GM12878 (cell line): ENCODE measurements at regions not wholly inside any gene's neighbourhood (a gene's known extent, or its start where the extent isn't known, plus 50 kb on each side); places are given as distances from the start of the nearest gene placed in this dataset.

Experiments
- ATAC-seq: fragments of 200-7000 bp; cut with Tn5 transposase; 3 replicates; pipeline ENCODE4 v1.9.1; 2020; ENCODE audit warnings: mild to moderate bottlenecking, moderate library complexity
- BruUV-seq: library from RNA; stranded (reverse); fragments of 400-500 nt; replicated peaks from 2 replicates; lab custom pipeline; 2021; lab: Mats Ljungman, UMichigan
- CTCF ChIA-PET: fragments of 300-600 bp; sonication (Branson Sonifier 250); formaldehyde crosslinking; extraction: SDS; loops from one replicate; lab custom pipeline; 2021; ENCODE audit warnings: inconsistent platforms; lab: Yijun Ruan, JAX
- POLR2A ChIA-PET: fragments of 350-600 bp; formaldehyde crosslinking; extraction: SDS; loops from one replicate; lab custom pipeline; 2021; ENCODE audit warnings: inconsistent platforms; lab: Charles Lee
- RAD21 ChIA-PET: fragments of 300-600 bp; sonication (Branson Sonifier 250); formaldehyde crosslinking; loops from one replicate; lab custom pipeline; 2023; ENCODE audit warnings: antibody characterized with exemption; ENCODE audit not compliant: unreplicated experiment; lab: Charles Lee
- SMC1A ChIA-PET: fragments of 300-600 bp; sonication (Branson Sonifier 250); formaldehyde crosslinking; loops from one replicate; lab custom pipeline; 2023; ENCODE audit not compliant: unreplicated experiment, uncharacterized antibody; lab: Charles Lee
- DNase-seq: peaks from one replicate; pipeline ENCODE4 v3.0.0-alpha.2; 2011; ENCODE audit warnings: low read depth, low spot score
- FAIRE-seq: peaks from 3 replicates; lab custom pipeline; 2011; peaks lifted over from hg19 to GRCh38; lab: Jason Lieb, UNC
- H2AFZ ChIP-seq: 2 replicates; pipeline ENCODE4 v1.6.0; 2011; ENCODE audit warnings: low read depth, low read length, control low read depth; ENCODE audit not compliant: control insufficient read depth
- H3K27ac ChIP-seq: 2 replicates; pipeline ENCODE4 v1.5.1; 2011; ENCODE audit warnings: control low read depth; ENCODE audit not compliant: control insufficient read depth, insufficient read depth
- H3K27me3 ChIP-seq, 2 experiments: replicated peaks in 1 of 2; 2 replicates each; pipeline versions ENCODE4 v1.6.0 to v1.6.1; 2011; ENCODE audit warnings: low read length in 1 of 2; ENCODE audit not compliant: control insufficient read depth in 2 of 2, insufficient read depth in 2 of 2
- H3K36me3 ChIP-seq, 2 experiments: 2 replicates each; pipeline ENCODE4 v1.5.1; 2011; ENCODE audit warnings: low read length in 1 of 2; ENCODE audit not compliant: control insufficient read depth in 2 of 2, insufficient read depth in 2 of 2
- H3K4me1 ChIP-seq: 2 replicates; pipeline ENCODE4 v1.6.1; 2011; ENCODE audit warnings: mild to moderate bottlenecking, low read length, moderate library complexity, mixed read lengths; ENCODE audit not compliant: control insufficient read depth, insufficient read depth
- H3K4me2 ChIP-seq: 2 replicates; pipeline ENCODE4 v1.6.0; 2011; ENCODE audit warnings: control low read depth; ENCODE audit not compliant: control insufficient read depth, insufficient read depth
- H3K4me3 ChIP-seq: fragments of 200-600 bp; sonication (generic); 2 replicates; pipeline ENCODE4 v1.5.1; 2016
- H3K79me2 ChIP-seq: 2 replicates; pipeline ENCODE4 v1.6.0; 2011; ENCODE audit warnings: low read length; ENCODE audit not compliant: control insufficient read depth, insufficient read depth
- H3K9ac ChIP-seq: 2 replicates; pipeline ENCODE4 v1.8.0; 2011; ENCODE audit warnings: low read length, control low read depth, mixed read lengths; ENCODE audit not compliant: control insufficient read depth, insufficient read depth
- H3K9me3 ChIP-seq: replicated peaks from 3 replicates; pipeline ENCODE4 v1.5.1; 2011; ENCODE audit warnings: mild to moderate bottlenecking, low read length; ENCODE audit not compliant: control insufficient read depth, insufficient read depth
- H4K20me1 ChIP-seq: 2 replicates; pipeline ENCODE4 v1.6.0; 2011; ENCODE audit not compliant: control insufficient read depth, insufficient read depth
- E2F4 ChIP-seq: IDR thresholded peaks from 2 replicates; pipeline ENCODE4 v1.6.1; 2012; ENCODE audit warnings: low read depth, low read length, improper control_type of control experiment
- EP300 ChIP-seq, 2 experiments: fragments of 150-350 bp in 1 of 2; IDR thresholded peaks; 2 replicates each; pipeline ENCODE4 v1.6.1; 2011 to 2012; ENCODE audit warnings: low read depth in 2 of 2, low read length in 2 of 2, borderline replicate concordance in 1 of 2, improper control_type of control experiment in 1 of 2, inconsistent platforms in 1 of 2; ENCODE audit not compliant: control insufficient read depth in 1 of 2
- MXI1 ChIP-seq: fragments of 150-350 bp; IDR thresholded peaks from 2 replicates; pipeline ENCODE4 v1.6.1; 2011; ENCODE audit warnings: low read depth, mild to moderate bottlenecking, inconsistent platforms, low read length, improper control_type of control experiment
- MYB ChIP-seq: fragments of 150-350 bp; IDR thresholded peaks from 2 replicates; pipeline ENCODE4 v1.6.1; 2014; ENCODE audit warnings: mild to moderate bottlenecking, low read depth, low read length, borderline replicate concordance
- NR2F1 ChIP-seq: fragments of 450-650 bp; conservative IDR thresholded peaks from 2 replicates; pipeline ENCODE4 v1.6.1; 2017; ENCODE audit warnings: mild to moderate bottlenecking
- RELB ChIP-seq: fragments of 450-650 bp; IDR thresholded peaks from 2 replicates; pipeline ENCODE4 v1.6.1; 2017; ENCODE audit warnings: low read depth, mild to moderate bottlenecking, moderate library complexity
- SIN3A ChIP-seq: IDR thresholded peaks from 2 replicates; pipeline ENCODE4 v1.6.1; 2012; ENCODE audit warnings: low read depth, low read length, improper control_type of control experiment
- SMARCA5 ChIP-seq: fragments of 450-650 bp; IDR thresholded peaks from 2 replicates; pipeline ENCODE4 v1.6.1; 2017; ENCODE audit warnings: mild to moderate bottlenecking
- WRNIP1 ChIP-seq: IDR thresholded peaks from 2 replicates; pipeline ENCODE4 v1.6.1; 2011; ENCODE audit warnings: low read depth, low read length, improper control_type of control experiment, borderline replicate concordance
- ZBTB11 ChIP-seq: fragments of 450-650 bp; formaldehyde crosslinking; IDR thresholded peaks from 2 replicates; pipeline ENCODE4 v1.5.0; 2022; ENCODE audit warnings: mild to moderate bottlenecking, missing genetic modification characterization
- ZBTB40 ChIP-seq: fragments of 450-650 bp; IDR thresholded peaks from 2 replicates; pipeline ENCODE4 v1.6.1; 2016; ENCODE audit warnings: mild to moderate bottlenecking, moderate library complexity, borderline replicate concordance
- ZNF622 ChIP-seq: fragments of 450-650 bp; IDR thresholded peaks from 2 replicates; pipeline ENCODE4 v1.6.1; 2017; ENCODE audit warnings: mild to moderate bottlenecking, inconsistent platforms
- WGBS: methylation state at CpG from one replicate; pipeline ENCODE4 v1.1.6; 2016; ENCODE audit warnings: low lambda C conversion rate; ENCODE audit not compliant: insufficient replicate concordance, insufficient coverage; ENCODE audit errors: missing lambda C conversion rate; 5-methylcytosine and 5-hydroxymethylcytosine counted together
- in situ Hi-C: fragments of 300-500 bp; cut with MboI; formaldehyde crosslinking; loops from 9 replicates; pipeline ENCODE4 v1.14.3; 2018; ENCODE audit warnings: mixed read lengths
- intact Hi-C: fragments of 100-400 bp; cut with micrococcal nuclease; formaldehyde crosslinking; loops from one replicate; pipeline ENCODE4 v1.14.2; 2022; ENCODE audit not compliant: unreplicated experiment

- no peak for TF ChIP-seq MXI1
- no peak for TF ChIP-seq ZNF622
- no peak for TF ChIP-seq SMARCA5
- TF ChIP-seq ZBTB40 = no peak
- TF ChIP-seq NR2F1 = no peak
- no peak for TF ChIP-seq RELB
- no peak for TF ChIP-seq EP300 (IDR thresholded peaks at IDR 0.05; ENCODE audit: borderline replicate concordance in 1 of 2, control insufficient read depth in 1 of 2, low read depth in 2 of 2, low read length in 2 of 2)
- TF ChIP-seq E2F4 = no peak
- no peak for TF ChIP-seq MYB
- TF ChIP-seq SIN3A = no peak
- TF ChIP-seq ZBTB11 = no peak
- TF ChIP-seq WRNIP1 = no peak
- Histone ChIP-seq H3K4me1 (no peaks in the 10 kb centered on the region), H3K4me2 (no peak overlapping the region), H2AFZ (no peak overlapping the region), H3K27me3 (no peaks in the 10 kb centered on the region), H3K36me3 (no peaks in the 10 kb centered on the region), H3K79me2 (no peaks in the 10 kb centered on the region), H3K27ac (no peak overlapping the region), H3K9ac (no peak overlapping the region), H4K20me1 (no peaks in the 10 kb centered on the region), H3K4me3 (no peak overlapping the region), H3K9me3 (no peaks in the 10 kb centered on the region)
- 57% methylated on average over 4 of the region's 4 CpGs for WGBS
- DNase-seq = no peak
- RAD21 ChIA-PET = no interaction called here
- ATAC-seq = no peak
- BruUV-seq = no TSS peak
- in situ Hi-C loops (no loop called here), intact Hi-C loops (no loop called here)
- SMC1A ChIA-PET = interaction anchor here (1.0 to 1.7 kb wide), 3 partner anchors 16 to 207 kb away, joined by 3 to 4 read pairs (median 3); no protein-coding TSS in a partner anchor
- CTCF ChIA-PET = no interaction called here
- POLR2A ChIA-PET = interaction anchor here (0.6 kb wide), 1 partner anchor 217 kb away, joined by 3 read pairs; no protein-coding TSS in a partner anchor
- no peak for FAIRE-seq
Measured at GRCh38 chr6:87946669-87947068, 101.0 kb upstream of the SPACA1 start.
